ENCODE measurements at regions not wholly inside any gene's neighbourhood (a gene's known extent, or its start where the extent isn't known, plus 50 kb on each side); places are given as distances from the start of the nearest gene placed in this dataset.

DNA sequence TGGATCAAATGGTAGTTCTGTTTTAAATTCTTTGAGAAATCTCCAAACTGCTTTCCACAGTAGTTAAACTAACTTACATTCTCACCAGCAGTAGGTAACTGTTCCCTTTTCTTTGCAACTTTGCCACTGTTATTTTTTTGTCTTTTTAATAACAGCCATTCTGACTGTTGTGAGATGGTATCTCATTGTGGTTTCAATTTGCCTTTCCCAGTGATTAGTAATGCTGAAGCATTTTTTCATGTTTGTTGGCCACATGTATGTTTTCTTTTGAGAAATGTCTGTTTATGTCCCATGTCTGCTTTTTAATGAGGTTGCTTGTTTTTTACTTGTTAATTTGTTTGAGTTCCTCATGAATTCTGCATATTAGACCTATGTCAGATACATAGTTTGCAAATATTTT lies 198.8 kb downstream of the RAB28 start:
- Histone ChIP-seq H3K27me3 (ENCODE audit: control insufficient read depth, insufficient read depth, low read length) (no peaks in the 10 kb centered on the region), H3K4me3 (ENCODE audit: low read depth, low read length) (no peak overlapping the region), H3K36me3 (ENCODE audit: control insufficient read depth, insufficient read depth, low read length) (no peaks in the 10 kb centered on the region)
- TF ChIP-seq, protein P1, sequence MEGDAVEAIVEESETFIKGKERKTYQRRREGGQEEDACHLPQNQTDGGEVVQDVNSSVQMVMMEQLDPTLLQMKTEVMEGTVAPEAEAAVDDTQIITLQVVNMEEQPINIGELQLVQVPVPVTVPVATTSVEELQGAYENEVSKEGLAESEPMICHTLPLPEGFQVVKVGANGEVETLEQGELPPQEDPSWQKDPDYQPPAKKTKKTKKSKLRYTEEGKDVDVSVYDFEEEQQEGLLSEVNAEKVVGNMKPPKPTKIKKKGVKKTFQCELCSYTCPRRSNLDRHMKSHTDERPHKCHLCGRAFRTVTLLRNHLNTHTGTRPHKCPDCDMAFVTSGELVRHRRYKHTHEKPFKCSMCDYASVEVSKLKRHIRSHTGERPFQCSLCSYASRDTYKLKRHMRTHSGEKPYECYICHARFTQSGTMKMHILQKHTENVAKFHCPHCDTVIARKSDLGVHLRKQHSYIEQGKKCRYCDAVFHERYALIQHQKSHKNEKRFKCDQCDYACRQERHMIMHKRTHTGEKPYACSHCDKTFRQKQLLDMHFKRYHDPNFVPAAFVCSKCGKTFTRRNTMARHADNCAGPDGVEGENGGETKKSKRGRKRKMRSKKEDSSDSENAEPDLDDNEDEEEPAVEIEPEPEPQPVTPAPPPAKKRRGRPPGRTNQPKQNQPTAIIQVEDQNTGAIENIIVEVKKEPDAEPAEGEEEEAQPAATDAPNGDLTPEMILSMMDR (IDR thresholded peaks at IDR 0.05; ENCODE audit: insufficient read depth, low read length, severe bottlenecking), result no peak
- no peak for FAIRE-seq
- no peak for DNase-seq (ENCODE audit: low read depth)

- FAIRE-seq, result no peak
- DNase-seq (ENCODE audit: low read depth), result no peak
- no peaks in the 10 kb centered on the region for H3K27me3 ChIP-seq (ENCODE audit: control insufficient read depth, insufficient read depth, low read length)
- TF ChIP-seq, protein P1 (IDR thresholded peaks at IDR 0.05; ENCODE audit: insufficient read depth, low read length, severe bottlenecking), result no peak
- no peaks in the 10 kb centered on the region for H3K36me3 ChIP-seq (ENCODE audit: control insufficient read depth, insufficient read depth, low read length)
- no peak overlapping the region for H3K4me3 ChIP-seq (ENCODE audit: low read depth, low read length)
Observed at GRCh38 chr4:13284932-13285331, 199.2 kb downstream of the RAB28 start.

- H3K36me3 ChIP-seq (ENCODE audit: control insufficient read depth, insufficient read depth, low read length), result no peaks in the 10 kb centered on the region
- no peak overlapping the region for H3K4me3 ChIP-seq (ENCODE audit: low read depth, low read length)
- DNase-seq (ENCODE audit: low read depth) (no peak), FAIRE-seq (no peak)
- TF ChIP-seq, protein P1 (IDR thresholded peaks at IDR 0.05; ENCODE audit: insufficient read depth, low read length, severe bottlenecking), result no peak
- no peaks in the 10 kb centered on the region for H3K27me3 ChIP-seq (ENCODE audit: control insufficient read depth, insufficient read depth, low read length)
Observed at GRCh38 chr4:13276357-13276756, 207.8 kb downstream of the RAB28 start.

DNA sequence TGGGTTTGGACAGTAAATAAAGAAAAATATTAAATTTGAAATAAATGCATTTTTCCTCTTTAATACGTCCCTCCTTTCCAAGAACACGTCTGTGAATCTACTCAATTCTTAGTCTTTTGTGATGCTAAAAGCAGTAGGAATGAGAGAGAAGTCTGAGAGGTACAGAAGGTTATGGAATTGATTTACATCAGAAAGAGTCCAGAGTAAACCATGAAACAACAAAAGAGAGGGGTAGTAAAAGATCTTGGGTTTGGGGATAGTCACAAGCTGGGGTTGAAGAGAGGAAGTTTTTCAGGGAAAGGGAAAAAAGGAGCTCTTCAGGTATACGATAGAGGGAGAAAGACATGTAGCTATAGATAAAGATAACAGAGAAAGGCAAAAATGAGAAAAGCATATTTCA lies 215.4 kb downstream of the RAB28 start:
- FAIRE-seq, result no peak
- H3K36me3 ChIP-seq (ENCODE audit: control insufficient read depth, insufficient read depth, low read length), result no peaks in the 10 kb centered on the region
- no peaks in the 10 kb centered on the region for H3K27me3 ChIP-seq (ENCODE audit: control insufficient read depth, insufficient read depth, low read length)
- TF ChIP-seq, protein P1 (IDR thresholded peaks at IDR 0.05; ENCODE audit: insufficient read depth, low read length, severe bottlenecking), result no peak
- DNase-seq (ENCODE audit: low read depth), result no peak
- no peak overlapping the region for H3K4me3 ChIP-seq (ENCODE audit: low read depth, low read length)

DNA sequence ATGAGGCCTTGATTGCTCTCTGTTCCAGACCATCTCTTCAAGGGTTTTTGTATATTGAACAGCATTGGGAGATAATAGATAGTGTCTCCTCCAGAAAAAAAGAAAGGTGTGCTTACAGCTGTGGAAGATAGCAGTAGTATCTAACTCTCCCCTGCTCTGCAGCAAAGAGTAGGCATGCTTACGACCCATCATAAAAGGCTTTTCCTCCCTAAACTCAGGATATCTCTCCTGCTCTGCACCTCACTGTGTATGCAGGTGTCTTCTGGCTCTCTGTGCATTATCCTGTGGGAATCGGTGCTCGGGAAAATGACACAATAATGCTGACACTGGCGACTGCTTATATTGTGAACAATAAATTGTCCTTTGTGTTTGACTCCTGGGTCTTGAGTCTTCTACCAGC lies 216.0 kb downstream of the RAB28 start:
- DNase-seq (ENCODE audit: low read depth), result no peak
- FAIRE-seq, result no peak
- Histone ChIP-seq H3K36me3 (ENCODE audit: control insufficient read depth, insufficient read depth, low read length) (no peaks in the 10 kb centered on the region), H3K27me3 (ENCODE audit: control insufficient read depth, insufficient read depth, low read length) (no peaks in the 10 kb centered on the region), H3K4me3 (ENCODE audit: low read depth, low read length) (no peak overlapping the region)
- TF ChIP-seq, protein P1 (IDR thresholded peaks at IDR 0.05; ENCODE audit: insufficient read depth, low read length, severe bottlenecking), result no peak

DNA sequence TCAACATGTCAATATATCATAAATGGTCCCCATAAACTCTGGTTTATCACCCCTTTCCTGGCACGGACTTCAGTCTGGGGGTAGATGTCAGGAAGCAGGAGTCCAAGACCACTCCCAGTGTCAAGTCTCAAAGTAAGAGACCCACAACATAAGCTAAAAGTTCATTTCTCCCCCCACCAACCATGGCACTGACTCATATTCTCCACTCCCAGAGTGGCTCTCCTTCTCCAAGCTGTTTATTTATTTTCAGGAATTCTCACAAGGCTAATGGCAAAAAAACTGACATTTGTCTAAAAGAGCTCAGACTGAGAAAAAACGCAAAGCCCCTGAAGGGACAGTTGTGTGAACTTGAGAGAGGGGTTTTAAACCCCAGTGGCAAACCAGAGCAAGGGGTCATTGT lies 217.0 kb downstream of the RAB28 start:
- H3K27me3 ChIP-seq (ENCODE audit: control insufficient read depth, insufficient read depth, low read length), result no peaks in the 10 kb centered on the region
- FAIRE-seq, result no peak
- TF ChIP-seq, protein P1 (IDR thresholded peaks at IDR 0.05; ENCODE audit: insufficient read depth, low read length, severe bottlenecking), result no peak
- H3K36me3 ChIP-seq (ENCODE audit: control insufficient read depth, insufficient read depth, low read length), result no peaks in the 10 kb centered on the region
- H3K4me3 ChIP-seq (ENCODE audit: low read depth, low read length), result no peak overlapping the region
- DNase-seq (ENCODE audit: low read depth), result no peak

All from bronchial epithelial cell (primary cell).